ENCODE measurements at regions not wholly inside any gene's neighbourhood (a gene's known extent, or its start where the extent isn't known, plus 50 kb on each side); places are given as distances from the start of the nearest gene placed in this dataset.

GRCh38 chr20:10925767-10926166 is 252.0 kb upstream of the JAG1 start:
- DNase-seq, result no peak

GRCh38 chr20:10927011-10927583 is 253.3 kb upstream of the JAG1 start:
- DNase-seq, result no peak

GRCh38 chr20:10927936-10928840 is 254.4 kb upstream of the JAG1 start:
- no peak for DNase-seq

GRCh38 chr20:10928841-10929421 is 255.1 kb upstream of the JAG1 start:
- DNase-seq, result no peak

- no peak for DNase-seq
These were observed 262.0 kb upstream of the JAG1 start for GRCh38 chr20:10935658-10936402.

- DNase-seq, result no peak
These were observed 263.0 kb upstream of the JAG1 start for GRCh38 chr20:10936786-10937185.

- DNase-seq, result no peak
These were observed 265.6 kb upstream of the JAG1 start for GRCh38 chr20:10939331-10939941.

- no peak for DNase-seq
These were observed 267.1 kb upstream of the JAG1 start for GRCh38 chr20:10940941-10941340.

GRCh38 chr20:10943686-10944265 is 270.0 kb upstream of the JAG1 start:
- DNase-seq, result no peak

GRCh38 chr20:10946124-10946880 is 272.5 kb upstream of the JAG1 start:
- no peak for DNase-seq

GRCh38 chr20:10947726-10948125 is 273.9 kb upstream of the JAG1 start:
- no peak for DNase-seq

- no peak for DNase-seq
These were observed 276.4 kb upstream of the JAG1 start for GRCh38 chr20:10949930-10950783.

- DNase-seq, result no peak
These were observed 277.4 kb upstream of the JAG1 start for GRCh38 chr20:10951216-10951615.

- DNase-seq, result no peak
These were observed 278.1 kb upstream of the JAG1 start for GRCh38 chr20:10951904-10952303.

GRCh38 chr20:10953437-10953836 is 279.6 kb upstream of the JAG1 start:
- DNase-seq, result no peak

GRCh38 chr20:10954137-10954840 is 280.5 kb upstream of the JAG1 start:
- DNase-seq, result no peak

- DNase-seq, result no peak
These were observed 281.2 kb upstream of the JAG1 start for GRCh38 chr20:10954908-10955580.

GRCh38 chr20:10958279-10958678 is 284.5 kb upstream of the JAG1 start:
- no peak for DNase-seq

- DNase-seq, result no peak
These were observed 286.6 kb upstream of the JAG1 start for GRCh38 chr20:10960416-10960815.
